HG03442 (cell line): ENCODE measurements at regions not wholly inside any gene's neighbourhood (a gene's known extent, or its start where the extent isn't known, plus 50 kb on each side); places are given as distances from the start of the nearest gene placed in this dataset.
"Not testable (repeated sequence)": the region's sequence is repeated elsewhere in the genome, so short reads cannot be mapped to it uniquely, and the experiment has no call there.

Source experiments
- ATAC-seq: cut with Tn5 transposase; IDR thresholded peaks from one replicate; pipeline ENCODE4 v1.9.1; 2021; ENCODE audit warnings: mild to moderate bottlenecking, moderate library complexity; ENCODE audit not compliant: unreplicated experiment

DNA sequence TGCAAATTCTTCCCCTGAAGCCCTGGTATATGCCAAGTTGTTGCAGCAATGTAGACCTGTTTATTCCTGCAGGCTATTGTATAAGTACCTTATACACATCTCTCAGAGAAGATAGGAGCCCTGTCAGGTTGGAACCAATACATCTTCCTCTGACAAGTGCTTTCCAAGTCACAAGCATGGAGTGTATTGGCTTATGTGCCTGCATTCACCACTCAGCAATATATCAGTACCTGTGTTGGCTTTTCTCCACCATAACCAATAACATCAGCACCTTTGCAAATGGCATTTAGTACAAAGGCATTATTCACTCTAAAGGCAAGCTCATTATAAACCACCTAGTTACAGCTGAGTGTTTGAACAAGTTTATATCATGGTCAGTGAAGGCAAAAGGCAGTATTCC lies 611.7 kb upstream of the CNTN5 start:
- ATAC-seq: no peak

DNA sequence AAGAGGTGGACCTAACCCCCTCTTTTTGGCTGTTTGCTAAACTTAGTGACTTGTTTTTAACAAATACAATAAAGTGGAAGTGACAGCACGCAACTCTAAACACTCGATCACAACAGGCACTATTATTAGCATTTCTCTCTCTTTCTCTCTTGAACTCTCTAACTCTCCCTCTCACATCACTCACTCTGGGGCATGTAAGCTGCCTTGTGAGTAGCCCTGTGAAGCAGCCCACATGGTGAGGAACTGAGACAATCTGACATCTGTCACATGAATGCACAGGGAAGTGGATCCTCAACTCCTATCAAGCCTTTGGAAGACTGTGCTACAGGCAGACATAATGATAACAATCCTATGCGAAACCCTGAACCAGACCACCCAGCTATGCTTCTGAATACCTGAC lies 609.0 kb upstream of the CNTN5 start:
- no peak for ATAC-seq

GRCh38 chr11:98417256-98417755 lies 603.4 kb upstream of the CNTN5 start:
- no peak for ATAC-seq

DNA sequence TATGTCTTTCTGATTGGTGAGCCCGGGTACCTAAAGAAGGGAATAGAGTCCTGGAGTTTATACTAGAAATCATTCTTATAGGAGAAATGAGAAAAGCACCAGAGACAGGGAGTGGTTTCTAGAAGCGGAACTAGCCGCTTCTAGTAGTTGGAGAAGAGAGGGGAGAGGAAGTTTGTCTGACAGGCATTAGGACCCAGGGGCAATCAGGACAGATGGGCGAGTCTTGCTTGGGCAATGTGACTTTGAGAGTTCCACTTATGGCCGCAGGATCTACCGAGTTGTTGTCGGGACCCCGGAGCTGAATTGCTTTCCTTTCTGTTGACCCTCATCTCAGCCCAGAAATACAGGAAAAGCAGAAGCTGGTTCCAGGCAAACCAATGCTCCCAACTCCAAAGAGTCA lies 596.8 kb upstream of the CNTN5 start:
- no peak for ATAC-seq

DNA sequence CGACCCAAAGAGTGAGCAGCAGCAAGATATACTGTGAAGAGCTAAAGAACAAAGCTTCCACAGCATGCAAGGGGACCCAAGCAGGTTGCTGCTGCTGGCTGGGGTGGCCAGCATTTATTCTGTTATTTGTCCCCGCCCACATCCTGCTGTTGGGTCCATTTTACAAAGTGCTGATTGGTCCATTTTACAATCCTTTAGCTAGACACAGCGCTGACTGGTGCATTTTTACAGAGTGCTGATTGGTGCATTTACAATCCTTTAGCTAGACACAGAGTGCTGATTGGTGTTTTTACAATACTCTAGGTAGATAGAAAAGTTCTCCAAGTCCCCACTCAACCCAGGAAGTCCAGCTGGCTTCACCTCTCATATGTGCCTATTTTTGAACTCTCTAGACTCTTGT lies 596.0 kb upstream of the CNTN5 start:
- ATAC-seq: not testable (repeated sequence)

- no peak for ATAC-seq
Observed at GRCh38 chr11:98431463-98432359, 589.0 kb upstream of the CNTN5 start.

DNA sequence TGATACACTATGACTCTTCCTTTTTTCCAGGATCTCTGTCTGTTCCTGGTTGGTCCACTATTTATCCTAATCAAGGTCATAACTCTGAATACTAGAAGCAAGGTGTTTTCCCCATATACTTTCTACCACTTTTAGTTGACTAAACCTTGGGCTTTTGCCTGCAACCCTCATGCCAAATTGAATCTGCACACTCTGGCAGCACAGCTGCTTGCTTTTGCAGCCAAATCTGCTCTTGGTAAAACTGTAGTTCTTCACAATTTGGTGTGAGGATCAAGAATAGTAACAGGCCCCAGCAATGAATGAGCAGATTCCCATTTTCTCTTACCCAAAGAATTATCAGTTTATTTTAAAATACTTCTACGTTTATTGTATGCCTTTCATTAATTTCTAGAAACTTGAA lies 586.5 kb upstream of the CNTN5 start:
- ATAC-seq: no peak

GRCh38 chr11:98453378-98453777 lies 567.4 kb upstream of the CNTN5 start:
- no peak for ATAC-seq

DNA sequence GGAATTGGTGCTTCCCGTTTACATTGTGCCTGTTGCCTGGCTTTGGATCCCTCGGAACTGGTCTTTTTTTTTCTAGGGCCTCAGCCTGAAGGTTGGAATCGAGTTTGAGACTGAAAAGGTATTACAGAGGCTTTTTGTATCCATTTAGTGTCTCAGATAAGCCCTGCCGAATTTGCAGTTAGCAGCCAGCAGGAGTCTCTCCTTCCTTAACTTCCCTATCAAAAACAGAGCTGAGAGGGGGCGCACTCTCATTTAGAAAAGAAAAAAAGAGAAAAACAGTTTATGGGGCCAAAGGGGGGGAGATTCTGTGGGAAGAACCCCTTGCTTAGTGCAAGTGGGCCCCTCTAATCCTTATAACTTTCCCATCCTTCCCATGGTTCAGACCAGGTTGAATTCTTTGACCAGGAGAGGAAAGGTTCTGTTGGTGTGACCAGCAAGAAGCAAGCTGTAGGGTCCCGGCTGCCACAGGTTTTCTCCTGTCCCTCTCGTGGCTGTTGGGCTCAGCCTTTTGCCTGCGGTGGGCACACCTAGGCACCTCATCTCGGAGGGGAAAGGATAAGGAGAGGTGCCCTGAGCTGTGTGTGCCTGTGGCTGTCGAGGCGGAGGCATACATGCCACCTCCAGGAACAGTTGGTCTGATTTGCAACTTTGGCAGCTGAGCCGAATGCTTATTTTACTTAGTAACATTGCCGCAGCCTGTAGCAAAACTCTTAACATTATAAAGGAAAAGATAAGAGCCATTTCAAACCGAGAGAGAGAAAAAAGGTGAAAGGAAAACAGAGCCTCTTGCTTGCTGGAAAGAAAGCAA lies 565.0 kb upstream of the CNTN5 start:
- no peak for ATAC-seq

GRCh38 chr11:98456308-98456680 lies 564.5 kb upstream of the CNTN5 start:
- ATAC-seq: no peak

DNA sequence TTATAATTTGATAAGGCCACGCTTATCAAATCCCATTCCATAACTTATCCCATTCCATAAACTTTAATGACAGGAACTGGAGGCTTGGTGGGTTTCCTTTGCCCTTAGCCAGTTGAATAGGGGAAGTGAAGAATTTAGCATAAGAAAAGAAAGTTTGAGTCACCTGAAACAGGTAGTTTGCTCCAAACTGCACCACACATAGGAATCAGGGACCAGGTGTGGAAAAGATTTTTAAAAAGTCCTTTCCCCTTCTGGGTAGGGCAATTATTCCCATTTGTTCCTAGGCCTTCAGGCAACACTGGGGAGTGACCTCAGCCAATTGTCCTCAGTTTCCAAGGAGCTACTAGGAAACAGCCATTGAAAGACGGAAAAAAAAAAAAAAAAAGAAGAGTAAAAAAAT lies 525.7 kb upstream of the CNTN5 start:
- ATAC-seq: no peak

- ATAC-seq: no peak
Observed at GRCh38 chr11:98495601-98496000, 525.1 kb upstream of the CNTN5 start.

DNA sequence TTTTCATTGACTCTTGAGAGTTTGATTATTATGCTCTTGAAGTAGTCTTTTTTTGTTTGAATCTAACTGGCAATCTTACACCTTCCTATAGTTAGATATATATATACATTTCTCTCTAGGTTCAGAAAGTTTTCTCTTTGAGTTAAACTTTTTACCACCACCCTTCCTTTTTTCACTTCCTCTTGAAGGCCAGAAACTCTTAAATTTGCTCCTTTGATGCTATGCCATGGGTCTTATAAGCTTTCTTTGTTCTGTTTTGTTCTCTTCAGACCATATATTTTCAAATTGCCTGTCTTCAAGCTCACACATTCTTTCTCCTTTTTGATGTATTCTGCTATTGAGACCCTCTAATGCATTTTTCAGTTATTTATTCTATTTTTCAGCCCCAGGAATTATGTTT lies 513.5 kb upstream of the CNTN5 start:
- ATAC-seq: no peak

DNA sequence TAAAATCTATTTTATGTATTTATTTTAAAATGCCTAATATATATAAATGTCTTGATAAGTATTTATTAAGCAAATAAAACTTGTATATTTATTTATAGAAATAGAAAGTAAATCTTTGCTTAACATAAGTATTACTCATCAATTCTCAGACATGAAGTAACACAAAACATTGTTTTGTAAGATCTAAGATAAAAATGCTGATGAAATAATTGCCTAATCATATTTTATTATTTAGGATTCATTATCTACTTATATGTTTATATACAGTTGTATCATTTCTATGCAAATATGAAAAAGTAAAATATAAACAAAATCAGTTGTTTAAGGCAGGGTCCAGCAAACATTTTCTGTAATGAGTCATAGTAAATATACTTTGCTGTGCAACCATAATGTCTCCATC lies 507.8 kb upstream of the CNTN5 start:
- no peak for ATAC-seq

GRCh38 chr11:98531576-98531975 lies 489.2 kb upstream of the CNTN5 start:
- no peak for ATAC-seq

GRCh38 chr11:98536023-98536422 lies 484.7 kb upstream of the CNTN5 start:
- ATAC-seq: no peak

- not testable (repeated sequence) for ATAC-seq
Observed at GRCh38 chr11:98538358-98538757, 482.4 kb upstream of the CNTN5 start.

DNA sequence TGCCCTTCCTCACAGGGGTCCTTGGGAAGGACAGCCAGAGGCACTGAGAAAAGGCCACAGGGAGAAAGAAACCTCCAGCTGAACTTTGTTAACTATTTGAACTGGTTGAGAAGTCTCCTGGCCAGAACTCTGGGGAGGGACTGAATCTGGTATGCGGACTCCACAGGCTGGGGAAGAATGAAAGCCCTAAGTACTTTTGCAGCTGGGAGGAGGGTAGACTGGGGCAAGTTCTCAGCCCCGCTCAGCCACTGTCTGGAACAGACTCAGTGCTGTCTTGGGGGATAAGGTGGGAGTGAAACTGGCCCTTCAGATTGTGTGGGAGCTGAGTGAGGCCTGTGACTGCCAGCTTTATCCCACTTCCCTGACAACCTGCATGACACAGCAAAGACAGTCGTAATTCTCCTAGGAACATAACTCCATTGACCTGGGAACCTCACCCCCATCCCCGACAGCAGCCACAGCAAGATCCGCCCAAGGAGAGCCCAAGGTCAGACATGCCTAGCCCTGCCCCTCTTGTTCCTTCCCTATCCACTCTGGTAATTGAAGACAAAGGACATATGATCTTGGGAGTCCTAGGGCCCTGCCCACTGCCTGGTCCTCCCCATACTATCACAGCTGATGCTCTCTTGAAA lies 475.1 kb upstream of the CNTN5 start:
- ATAC-seq: no peak

- no peak for ATAC-seq
Observed at GRCh38 chr11:98549571-98549970, 471.2 kb upstream of the CNTN5 start.

GRCh38 chr11:98559961-98560360 lies 460.8 kb upstream of the CNTN5 start:
- ATAC-seq: no peak

DNA sequence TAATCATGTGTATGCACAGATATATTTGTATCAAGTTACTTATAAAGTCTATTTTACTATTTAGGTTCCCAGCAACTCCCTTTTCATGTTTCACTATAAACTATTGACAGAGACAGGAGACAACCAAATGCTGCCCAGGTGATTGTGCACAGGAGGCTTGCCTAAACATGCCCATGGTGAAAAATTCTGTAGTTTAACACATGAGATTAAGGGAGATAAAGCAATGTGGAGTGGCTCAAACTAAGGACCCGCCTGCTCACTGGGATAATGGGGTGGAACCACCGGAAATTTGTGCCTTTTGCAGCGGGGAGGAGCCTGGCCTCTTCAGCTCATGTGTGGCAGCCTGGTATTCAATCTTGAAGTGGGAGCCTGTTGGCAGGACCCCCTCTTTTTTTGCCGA lies 459.5 kb upstream of the CNTN5 start:
- ATAC-seq: no peak
